HG02642 (cell line): ENCODE measurements at regions not wholly inside any gene's neighbourhood (a gene's known extent, or its start where the extent isn't known, plus 50 kb on each side); places are given as distances from the start of the nearest gene placed in this dataset.

Experiments used
- ATAC-seq: cut with Tn5 transposase; IDR thresholded peaks from one replicate; pipeline ENCODE4 v1.9.1; 2021; ENCODE audit warnings: mild to moderate bottlenecking; ENCODE audit not compliant: unreplicated experiment, poor library complexity

DNA sequence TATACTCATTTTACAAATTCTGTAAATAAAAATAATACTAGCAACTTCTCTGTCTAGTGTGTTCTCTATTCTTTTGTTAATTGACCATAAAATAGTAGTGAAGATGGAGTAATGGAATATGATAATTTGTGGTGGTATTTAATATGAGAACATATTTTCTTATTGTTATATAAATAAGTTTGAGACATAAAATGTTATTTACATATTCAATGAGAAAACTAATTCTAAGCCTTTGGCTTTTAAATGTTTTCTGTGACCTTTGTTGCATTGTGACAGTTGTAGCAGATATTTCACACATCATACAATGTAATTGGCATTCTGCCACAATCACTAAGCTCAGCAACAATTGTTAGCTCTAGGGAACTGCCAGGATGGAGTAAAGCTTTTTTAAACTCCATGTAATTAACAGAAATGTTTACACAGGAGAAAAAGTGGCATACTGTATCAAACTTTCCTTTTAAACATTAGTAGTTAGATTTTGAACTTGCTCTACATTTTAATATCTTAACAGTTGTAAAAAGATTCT, 562.1 kb upstream of the PCDH9 start:
- ATAC-seq: no peak

GRCh38 chr13:67791047-67791446, 560.9 kb upstream of the PCDH9 start:
- ATAC-seq: no peak

- no peak for ATAC-seq
Measured at GRCh38 chr13:67776151-67776550, 546.0 kb upstream of the PCDH9 start.

DNA sequence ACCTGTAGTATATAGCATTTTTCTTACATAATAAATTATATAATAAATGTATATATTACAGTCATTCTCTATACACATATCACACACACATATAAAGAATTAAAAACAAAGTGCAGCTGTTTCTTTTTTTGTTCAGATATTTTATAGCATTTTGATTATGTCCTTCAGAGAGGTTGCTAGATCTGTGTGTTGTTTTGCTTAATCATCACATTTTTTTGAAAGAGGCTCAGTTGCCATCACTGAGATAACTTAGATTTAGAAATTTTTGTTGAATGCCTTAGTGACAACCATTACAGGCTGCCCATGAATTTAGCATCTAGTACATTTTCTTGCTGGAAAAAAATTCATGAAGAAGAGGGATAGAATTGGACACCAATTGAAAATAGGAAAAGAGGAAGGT, 545.2 kb upstream of the PCDH9 start:
- ATAC-seq: no peak

- no peak for ATAC-seq
Measured at GRCh38 chr13:67772807-67773453, 542.8 kb upstream of the PCDH9 start.

DNA sequence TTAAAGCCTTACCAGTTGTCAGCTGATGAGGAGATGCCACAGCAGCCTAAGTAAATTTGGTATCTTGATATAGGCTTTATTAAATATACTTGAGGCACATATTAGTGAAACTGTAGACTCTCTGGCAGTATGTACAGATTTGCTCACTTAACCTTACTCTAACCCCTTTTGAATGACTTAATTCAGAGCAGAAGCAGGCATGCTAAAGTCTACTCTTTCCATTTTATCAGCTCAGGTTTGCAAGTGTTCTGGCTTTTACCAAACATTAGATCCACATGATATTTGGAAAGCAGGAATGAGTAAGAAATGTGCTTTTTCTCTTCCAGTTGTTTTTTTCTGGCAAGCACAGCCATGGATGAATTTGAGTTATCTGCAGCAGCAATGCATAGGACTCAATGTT, 541.0 kb upstream of the PCDH9 start:
- ATAC-seq: no peak

DNA sequence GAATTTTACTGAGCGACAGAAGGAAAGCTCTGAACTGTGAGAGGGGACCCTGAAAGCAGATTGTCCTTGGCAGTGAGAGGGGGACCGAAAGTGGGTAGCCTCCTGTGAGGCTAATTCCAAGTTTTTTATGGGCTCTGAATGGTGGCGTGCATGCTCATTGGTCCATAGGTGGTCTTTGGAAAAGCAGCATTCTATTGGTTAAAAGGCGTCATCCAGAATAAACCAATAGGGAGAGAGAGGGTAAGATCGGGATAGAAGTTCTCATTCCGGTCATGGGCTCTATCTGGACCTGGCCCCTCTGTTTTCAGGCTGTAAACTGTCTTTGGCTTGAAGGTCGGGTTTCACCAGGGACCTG, 539.8 kb upstream of the PCDH9 start:
- no peak for ATAC-seq

GRCh38 chr13:67769063-67769986, 539.2 kb upstream of the PCDH9 start:
- ATAC-seq: no peak

DNA sequence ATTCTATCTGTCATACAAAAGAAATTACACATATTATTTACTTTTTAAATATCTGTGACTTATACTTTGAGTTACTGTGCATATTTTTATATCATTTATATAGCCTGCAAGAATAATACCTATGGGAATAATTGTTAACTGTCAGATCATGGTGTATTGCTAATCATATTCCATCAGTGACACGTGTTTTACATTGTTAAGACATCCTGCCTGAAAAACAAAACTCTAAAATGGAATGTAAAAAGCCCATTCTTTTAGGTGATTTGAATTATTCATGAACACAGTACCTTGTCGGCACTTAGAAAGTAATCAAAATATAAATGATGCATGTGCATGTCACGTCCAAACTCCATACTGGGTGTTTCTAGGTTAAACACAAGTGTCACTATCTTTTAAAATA, 533.8 kb upstream of the PCDH9 start:
- ATAC-seq: no peak

- ATAC-seq: no peak
Measured at GRCh38 chr13:67763384-67763783, 533.2 kb upstream of the PCDH9 start.

GRCh38 chr13:67758975-67759374, 528.8 kb upstream of the PCDH9 start:
- no peak for ATAC-seq

- no peak for ATAC-seq
Measured at GRCh38 chr13:67754012-67754411, 523.9 kb upstream of the PCDH9 start.

- ATAC-seq: no peak
Measured at GRCh38 chr13:67752759-67753158, 522.6 kb upstream of the PCDH9 start.

DNA sequence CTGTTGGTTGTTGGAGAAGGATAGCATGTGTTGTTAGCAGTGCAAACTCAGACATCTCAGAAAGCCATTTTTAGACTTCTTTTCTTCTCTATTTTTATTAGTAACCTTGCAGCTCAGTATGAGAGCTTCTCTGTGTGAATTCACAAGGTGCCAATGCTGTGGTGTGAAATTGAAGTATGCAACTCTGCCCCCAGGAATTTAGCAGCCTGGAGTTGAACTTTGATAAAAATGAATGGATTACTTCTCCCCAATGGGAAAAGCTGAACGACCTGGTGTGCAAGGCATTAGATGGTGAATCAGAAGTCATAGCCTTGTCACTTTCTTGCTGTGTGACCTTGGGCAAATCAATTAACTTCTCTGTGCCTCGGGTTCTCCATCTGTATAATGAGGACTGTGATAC, 512.3 kb upstream of the PCDH9 start:
- ATAC-seq: no peak

GRCh38 chr13:67740871-67741535, 510.9 kb upstream of the PCDH9 start:
- no peak for ATAC-seq

GRCh38 chr13:67736646-67737420, 506.7 kb upstream of the PCDH9 start:
- no peak for ATAC-seq

DNA sequence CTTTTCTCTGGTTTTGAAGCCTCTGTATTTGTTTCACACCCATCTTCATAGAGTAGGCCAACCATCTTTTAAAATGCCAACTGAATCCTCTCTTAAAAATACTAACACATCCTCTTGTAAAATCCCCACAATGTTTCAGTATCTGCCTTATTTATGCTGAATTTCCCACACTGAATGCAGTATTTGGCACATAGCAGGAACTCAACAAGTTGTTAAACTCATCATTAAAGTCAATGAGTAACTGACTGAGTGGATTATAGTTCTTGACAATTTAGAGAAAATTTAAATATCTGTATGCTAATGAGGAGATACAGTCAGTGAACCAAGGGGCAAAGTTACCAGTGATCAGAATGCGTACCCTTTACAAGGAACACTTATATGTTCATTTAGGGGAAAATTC, 505.5 kb upstream of the PCDH9 start:
- ATAC-seq: no peak

- ATAC-seq: no peak
Measured at GRCh38 chr13:67726979-67727378, 496.8 kb upstream of the PCDH9 start.

GRCh38 chr13:67725999-67726398, 495.9 kb upstream of the PCDH9 start:
- ATAC-seq: no peak

DNA sequence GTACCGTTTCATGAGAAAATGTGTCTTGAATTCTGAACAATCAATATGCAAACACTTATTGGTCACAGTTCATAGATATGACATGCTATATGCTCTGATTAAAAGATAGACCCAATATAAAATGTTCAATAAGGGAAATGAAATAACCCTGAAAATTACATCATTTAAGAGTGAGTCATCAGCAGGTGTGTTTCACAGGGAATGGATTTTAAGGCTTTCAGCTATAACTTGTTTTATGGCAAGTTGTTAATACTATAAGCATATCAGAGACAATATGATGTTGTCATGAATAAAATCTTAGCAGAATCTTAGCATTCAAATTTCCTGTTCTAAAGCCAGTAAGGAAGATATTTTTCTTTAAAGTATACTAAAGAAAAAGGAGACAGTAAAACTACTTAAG, 483.4 kb upstream of the PCDH9 start:
- no peak for ATAC-seq
